HCT116 (cell line): ENCODE measurements at regions not wholly inside any gene's neighbourhood (a gene's known extent, or its start where the extent isn't known, plus 50 kb on each side); places are given as distances from the start of the nearest gene placed in this dataset.

Source experiments
- ATAC-seq: fragments of 200-7000 bp; cut with Tn5 transposase; 2 replicates; pipeline ENCODE4 v1.9.1; 2020; ENCODE audit warnings: mild to moderate bottlenecking, moderate library complexity
- BruUV-seq: library from RNA; stranded (reverse); fragments of 400-500 nt; replicated peaks from 2 replicates; lab custom pipeline; 2021; lab: Mats Ljungman, UMichigan
- CTCF ChIA-PET: fragments of 300-600 bp; sonication (Branson Sonifier 250); formaldehyde crosslinking; loops from one replicate; lab custom pipeline; 2021; ENCODE audit warnings: antibody characterized with exemption; lab: Charles Lee
- POLR2A ChIA-PET: fragments of 300-600, 350-600 bp; sonication (Branson Sonifier 250); formaldehyde crosslinking; loops from one replicate; lab custom pipeline; 2021; ENCODE audit warnings: antibody characterized with exemption; lab: Charles Lee
- RAD21 ChIA-PET, 2 experiments: fragments of 300-600 bp; sonication (Branson Sonifier 250); formaldehyde crosslinking; loops; one replicate each; lab custom pipeline; 2023; ENCODE audit warnings: low total read pairs in 2 of 2; ENCODE audit not compliant: uncharacterized antibody in 2 of 2, unreplicated experiment in 2 of 2, low non-redundant PET in 1 of 2; lab: Charles Lee
- DNase-seq: peaks from one replicate; pipeline ENCODE4 v3.0.0-alpha.2; 2010; ENCODE audit warnings: low read depth, low spot score
- H2AFZ ChIP-seq: fragments of 200-600 bp; shearing (Covaris generic), sonication (generic); 2 replicates; pipeline ENCODE4 v1.6.1; 2017; ENCODE audit warnings: low read depth, mixed run types, mixed read lengths, antibody characterized with exemption, low read length; ENCODE audit not compliant: poor library complexity, severe bottlenecking
- H3K27ac ChIP-seq: 2 replicates; pipeline ENCODE4 v1.5.1; 2012; ENCODE audit warnings: low read depth, low read length
- H3K27me3 ChIP-seq: fragments of 200-600 bp; sonication (generic); 2 replicates; pipeline ENCODE4 v1.6.1; 2016; ENCODE audit warnings: mixed run types, low read length, mixed read lengths; ENCODE audit not compliant: insufficient read depth
- H3K36me3 ChIP-seq, 2 experiments: fragments of 200-500 bp in 1 of 2; fragments of 200-600 bp in 1 of 2; sonication (Bioruptor generic) in 1 of 2; sonication (generic) in 1 of 2; 2 replicates each; pipeline versions ENCODE4 v1.5.1 to v1.6.1; 2014 to 2016; ENCODE audit warnings: low read length in 2 of 2, inconsistent platforms in 1 of 2, mixed read lengths in 1 of 2, mixed run types in 1 of 2; ENCODE audit not compliant: insufficient read depth in 2 of 2, control insufficient read depth in 1 of 2
- H3K4me1 ChIP-seq, 2 experiments: fragments of 200-600 bp in 1 of 2; sonication (generic) in 1 of 2; 2 replicates each; pipeline versions ENCODE4 v1.5.1 to v1.6.1; 2012 to 2017; ENCODE audit warnings: low read length in 2 of 2, inconsistent platforms in 1 of 2, mild to moderate bottlenecking in 1 of 2, mixed read lengths in 1 of 2, mixed run types in 1 of 2, moderate library complexity in 1 of 2; ENCODE audit not compliant: insufficient read depth in 2 of 2, control insufficient read depth in 1 of 2
- H3K4me2 ChIP-seq: fragments of 200-600 bp; sonication (generic); 2 replicates; pipeline ENCODE4 v1.6.1; 2017; ENCODE audit warnings: mixed run types, low read length, mixed read lengths
- H3K4me3 ChIP-seq, 2 experiments: fragments of 200-600 bp in 1 of 2; sonication (generic) in 1 of 2; replicated peaks in 1 of 2; 2 replicates each; pipeline ENCODE4 v1.5.1; 2011 to 2016; ENCODE audit warnings: low read length in 2 of 2, control low read depth in 1 of 2, low read depth in 1 of 2, mild to moderate bottlenecking in 1 of 2, mixed read lengths in 1 of 2, mixed run types in 1 of 2
- H3K79me2 ChIP-seq: fragments of 200-600 bp; sonication (generic); 2 replicates; pipeline ENCODE4 v1.6.1; 2017; ENCODE audit warnings: mild to moderate bottlenecking, mixed run types, low read length, moderate library complexity, mixed read lengths; ENCODE audit not compliant: insufficient read depth
- H3K9ac ChIP-seq: fragments of 200-600 bp; sonication (generic); 2 replicates; pipeline ENCODE4 v1.6.1; 2016; ENCODE audit warnings: low read length, mixed read lengths
- H3K9me2 ChIP-seq: fragments of 200-600 bp; sonication (generic), shearing (Covaris generic); 2 replicates; pipeline ENCODE4 v1.6.1; 2017; ENCODE audit warnings: mixed run types, mild to moderate bottlenecking, moderate library complexity; ENCODE audit not compliant: insufficient read depth
- H3K9me3 ChIP-seq, 2 experiments: fragments of 200-500 bp in 1 of 2; fragments of 200-600 bp in 1 of 2; sonication (Bioruptor generic) in 1 of 2; sonication (generic) in 1 of 2; 2 replicates each; pipeline ENCODE4 v1.6.1; 2014 to 2017; ENCODE audit warnings: low read length in 2 of 2, mixed read lengths in 2 of 2, inconsistent platforms in 1 of 2, low read depth in 1 of 2, mild to moderate bottlenecking in 1 of 2, mixed run types in 1 of 2, moderate library complexity in 1 of 2; ENCODE audit not compliant: control insufficient read depth in 1 of 2, insufficient read depth in 1 of 2
- H4K20me1 ChIP-seq: fragments of 200-600 bp; sonication (generic), shearing (Covaris generic); 2 replicates; pipeline ENCODE4 v1.6.1; 2017; ENCODE audit warnings: mixed run types, mild to moderate bottlenecking, moderate library complexity; ENCODE audit not compliant: insufficient read depth
- ELF1 ChIP-seq: IDR thresholded peaks from 2 replicates; pipeline ENCODE4 v1.6.1; 2012; ENCODE audit warnings: low read depth, borderline replicate concordance
- FOSL1 ChIP-seq: IDR thresholded peaks from 2 replicates; pipeline ENCODE4 v1.6.1; 2012; ENCODE audit warnings: low read depth
- JUND ChIP-seq: IDR thresholded peaks from 2 replicates; pipeline ENCODE4 v1.6.1; 2012
- POLR2A ChIP-seq: IDR thresholded peaks from 2 replicates; pipeline ENCODE4 v1.7.0; 2011; ENCODE audit warnings: borderline replicate concordance; ENCODE audit not compliant: insufficient read depth, insufficient read length; ENCODE audit errors: extremely low read depth
- POLR2AphosphoS5 ChIP-seq: IDR thresholded peaks from 2 replicates; pipeline ENCODE4 v1.6.1; 2011; ENCODE audit warnings: mild to moderate bottlenecking, low read depth, low read length, moderate library complexity
- RAD21 ChIP-seq: IDR thresholded peaks from 2 replicates; pipeline ENCODE4 v1.6.1; 2012; ENCODE audit warnings: low read depth, mild to moderate bottlenecking
- SIN3A ChIP-seq: IDR thresholded peaks from 2 replicates; pipeline ENCODE4 v1.6.1; 2012; ENCODE audit warnings: low read depth
- SP1 ChIP-seq: IDR thresholded peaks from 2 replicates; pipeline ENCODE4 v1.6.1; 2012; ENCODE audit warnings: low read depth
- TCF7L2 ChIP-seq: IDR thresholded peaks from 2 replicates; pipeline ENCODE4 v1.7.0; 2011; ENCODE audit warnings: borderline replicate concordance, inconsistent platforms; ENCODE audit not compliant: insufficient read depth, insufficient read length; ENCODE audit errors: extremely low read depth
- YY1 ChIP-seq: IDR thresholded peaks from 2 replicates; pipeline ENCODE4 v1.6.1; 2011; ENCODE audit warnings: low read length, low read depth, moderate library complexity, mild to moderate bottlenecking; ENCODE audit not compliant: insufficient replicate concordance; ENCODE audit errors: extremely low read depth
- ZFX ChIP-seq: fragments of 450-650 bp; IDR thresholded peaks from 2 replicates; pipeline ENCODE4 v1.6.1; 2017
- intact Hi-C: fragments of 100-400 bp; cut with micrococcal nuclease; formaldehyde crosslinking; loops from 2 replicates; pipeline ENCODE4 v1.10.0; 2022
- TF ChIP-seq, protein P1 (sequence below), 3 experiments: fragments of 200-600 bp in 1 of 3; sonication (generic) in 1 of 3; IDR thresholded peaks in 2 of 3; conservative IDR thresholded peaks in 1 of 3; 2 replicates each; pipeline ENCODE4 v1.5.1; 2012 to 2017; ENCODE audit warnings: low read depth in 2 of 3, low read length in 2 of 3, antibody characterized with exemption in 1 of 3, borderline replicate concordance in 1 of 3, control low read depth in 1 of 3, mild to moderate bottlenecking in 1 of 3, mixed read lengths in 1 of 3, mixed run types in 1 of 3, moderate library complexity in 1 of 3; ENCODE audit not compliant: insufficient read depth in 1 of 3
- TF ChIP-seq, protein P2 (sequence below): IDR thresholded peaks from 2 replicates; pipeline ENCODE4 v1.6.1; 2012
- TF ChIP-seq, protein P3 (sequence below): IDR thresholded peaks from 2 replicates; pipeline ENCODE4 v1.6.1; 2012
- TF ChIP-seq, protein P4 (sequence below): IDR thresholded peaks from 2 replicates; pipeline ENCODE4 v1.6.1; 2012; ENCODE audit warnings: low read depth

DNA sequence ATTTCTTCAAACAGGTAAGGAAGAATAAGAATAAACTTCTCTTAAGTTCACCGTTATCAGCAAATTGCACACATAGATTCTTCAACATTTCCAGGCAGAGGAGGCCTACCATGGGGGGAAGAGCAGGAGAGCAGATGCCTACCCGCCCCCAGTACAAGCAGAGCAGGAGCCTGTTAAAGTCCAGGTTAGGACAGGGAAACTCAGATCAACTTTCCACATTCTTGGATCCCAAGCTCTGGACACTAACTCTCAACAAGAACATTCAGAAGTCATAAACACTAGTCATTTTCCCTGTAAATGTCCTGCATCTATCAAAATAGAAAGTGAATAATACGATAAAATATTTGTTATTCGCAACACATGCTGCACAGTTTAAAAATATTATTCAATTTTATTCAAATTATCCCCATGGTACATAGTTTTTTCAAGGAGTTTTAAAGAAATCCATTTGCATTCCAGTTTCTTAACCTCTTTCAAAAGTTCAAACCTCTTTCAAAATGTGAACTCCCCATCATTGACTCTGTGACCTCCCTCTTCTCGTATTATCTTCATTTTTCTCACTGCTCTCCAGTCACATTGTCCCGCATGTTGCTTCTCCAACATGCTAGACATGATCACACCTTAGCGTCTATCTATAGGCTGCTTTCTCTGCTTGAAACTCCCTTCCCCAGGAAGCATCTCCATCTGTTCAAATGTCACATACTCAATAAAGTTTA lies 185.2 kb upstream of the NEIL3 start (continued):
- TF ChIP-seq, protein P1, sequence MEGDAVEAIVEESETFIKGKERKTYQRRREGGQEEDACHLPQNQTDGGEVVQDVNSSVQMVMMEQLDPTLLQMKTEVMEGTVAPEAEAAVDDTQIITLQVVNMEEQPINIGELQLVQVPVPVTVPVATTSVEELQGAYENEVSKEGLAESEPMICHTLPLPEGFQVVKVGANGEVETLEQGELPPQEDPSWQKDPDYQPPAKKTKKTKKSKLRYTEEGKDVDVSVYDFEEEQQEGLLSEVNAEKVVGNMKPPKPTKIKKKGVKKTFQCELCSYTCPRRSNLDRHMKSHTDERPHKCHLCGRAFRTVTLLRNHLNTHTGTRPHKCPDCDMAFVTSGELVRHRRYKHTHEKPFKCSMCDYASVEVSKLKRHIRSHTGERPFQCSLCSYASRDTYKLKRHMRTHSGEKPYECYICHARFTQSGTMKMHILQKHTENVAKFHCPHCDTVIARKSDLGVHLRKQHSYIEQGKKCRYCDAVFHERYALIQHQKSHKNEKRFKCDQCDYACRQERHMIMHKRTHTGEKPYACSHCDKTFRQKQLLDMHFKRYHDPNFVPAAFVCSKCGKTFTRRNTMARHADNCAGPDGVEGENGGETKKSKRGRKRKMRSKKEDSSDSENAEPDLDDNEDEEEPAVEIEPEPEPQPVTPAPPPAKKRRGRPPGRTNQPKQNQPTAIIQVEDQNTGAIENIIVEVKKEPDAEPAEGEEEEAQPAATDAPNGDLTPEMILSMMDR (IDR thresholded peaks at IDR 0.05 in 2 of 3, conservative IDR thresholded peaks at IDR 0.05 in 1 of 3; ENCODE audit: borderline replicate concordance in 1 of 3, insufficient read depth in 1 of 3, low read depth in 2 of 3, low read length in 2 of 3) = no peak
- TF ChIP-seq POLR2AphosphoS5 = no peak
- no peak for TF ChIP-seq SP1
- no peak for TF ChIP-seq ZFX
- TF ChIP-seq, protein P2, sequence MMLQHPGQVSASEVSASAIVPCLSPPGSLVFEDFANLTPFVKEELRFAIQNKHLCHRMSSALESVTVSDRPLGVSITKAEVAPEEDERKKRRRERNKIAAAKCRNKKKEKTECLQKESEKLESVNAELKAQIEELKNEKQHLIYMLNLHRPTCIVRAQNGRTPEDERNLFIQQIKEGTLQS = no peak
- TF ChIP-seq, protein P3, sequence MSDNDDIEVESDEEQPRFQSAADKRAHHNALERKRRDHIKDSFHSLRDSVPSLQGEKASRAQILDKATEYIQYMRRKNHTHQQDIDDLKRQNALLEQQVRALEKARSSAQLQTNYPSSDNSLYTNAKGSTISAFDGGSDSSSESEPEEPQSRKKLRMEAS = no peak
- TF ChIP-seq FOSL1 = no peak
- TF ChIP-seq TCF7L2 = no peak
- no peak for TF ChIP-seq RAD21
- TF ChIP-seq YY1 = no peak
- no peak for TF ChIP-seq POLR2A
- no peak for TF ChIP-seq SIN3A
- TF ChIP-seq ELF1 = no peak
- TF ChIP-seq, all 23 proteins: peak for 0

DNA sequence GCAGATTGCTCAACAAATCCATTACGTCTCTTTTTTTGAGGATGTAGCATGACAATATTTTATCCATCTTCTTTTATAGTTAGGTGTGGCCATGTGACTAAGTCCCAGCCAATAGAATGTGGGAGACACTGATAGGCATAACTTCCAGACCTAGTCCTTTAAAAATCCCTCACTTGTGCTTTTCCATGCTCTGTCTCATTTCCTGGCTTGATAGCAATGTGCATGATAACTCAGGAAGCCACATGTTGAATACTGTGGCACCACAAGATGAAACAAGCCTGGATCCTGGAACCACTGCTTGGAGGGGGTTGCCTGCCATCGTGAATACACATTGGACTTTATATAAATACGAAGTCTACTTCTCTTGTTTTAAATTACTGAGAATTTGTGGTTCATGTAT lies 184.0 kb upstream of the NEIL3 start:
- no TSS peak for BruUV-seq
- no peak overlapping the region for H3K27ac ChIP-seq
- H2AFZ ChIP-seq = no peak overlapping the region
- H3K27me3 ChIP-seq = no peaks in the 10 kb centered on the region
- H3K4me1 ChIP-seq = peaks cover 0 to 3% of the 10 kb centered on the region in 2 experiments; a peak in 1 of 4 replicates
- H3K9me3 ChIP-seq = no peaks in the 10 kb centered on the region; a peak in 1 of 4 replicates
- intact Hi-C loops = no loop called here
- DNase-seq (no peak), ATAC-seq (no peak)
- ChIA-PET POLR2A (no interaction called here), CTCF (no interaction called here), RAD21 (no interaction called here)
- H3K9ac ChIP-seq = no peak overlapping the region
- H3K4me3 ChIP-seq = no peak overlapping the region
- no peaks in the 10 kb centered on the region for H3K9me2 ChIP-seq
- H3K4me2 ChIP-seq = no peak overlapping the region
- no peaks in the 10 kb centered on the region for H4K20me1 ChIP-seq
- no peaks in the 10 kb centered on the region for H3K36me3 ChIP-seq
- no peaks in the 10 kb centered on the region for H3K79me2 ChIP-seq
- TF ChIP-seq, protein P3 = no peak
- TF ChIP-seq, protein P1 (IDR thresholded peaks at IDR 0.05 in 2 of 3, conservative IDR thresholded peaks at IDR 0.05 in 1 of 3; ENCODE audit: borderline replicate concordance in 1 of 3, insufficient read depth in 1 of 3, low read depth in 2 of 3, low read length in 2 of 3) = no peak
- TF ChIP-seq SIN3A (no peak), SP1 (no peak), YY1 (no peak), FOSL1 (no peak), JUND (no peak)
- TF ChIP-seq, protein P2 = no peak
- TF ChIP-seq, protein P4, sequence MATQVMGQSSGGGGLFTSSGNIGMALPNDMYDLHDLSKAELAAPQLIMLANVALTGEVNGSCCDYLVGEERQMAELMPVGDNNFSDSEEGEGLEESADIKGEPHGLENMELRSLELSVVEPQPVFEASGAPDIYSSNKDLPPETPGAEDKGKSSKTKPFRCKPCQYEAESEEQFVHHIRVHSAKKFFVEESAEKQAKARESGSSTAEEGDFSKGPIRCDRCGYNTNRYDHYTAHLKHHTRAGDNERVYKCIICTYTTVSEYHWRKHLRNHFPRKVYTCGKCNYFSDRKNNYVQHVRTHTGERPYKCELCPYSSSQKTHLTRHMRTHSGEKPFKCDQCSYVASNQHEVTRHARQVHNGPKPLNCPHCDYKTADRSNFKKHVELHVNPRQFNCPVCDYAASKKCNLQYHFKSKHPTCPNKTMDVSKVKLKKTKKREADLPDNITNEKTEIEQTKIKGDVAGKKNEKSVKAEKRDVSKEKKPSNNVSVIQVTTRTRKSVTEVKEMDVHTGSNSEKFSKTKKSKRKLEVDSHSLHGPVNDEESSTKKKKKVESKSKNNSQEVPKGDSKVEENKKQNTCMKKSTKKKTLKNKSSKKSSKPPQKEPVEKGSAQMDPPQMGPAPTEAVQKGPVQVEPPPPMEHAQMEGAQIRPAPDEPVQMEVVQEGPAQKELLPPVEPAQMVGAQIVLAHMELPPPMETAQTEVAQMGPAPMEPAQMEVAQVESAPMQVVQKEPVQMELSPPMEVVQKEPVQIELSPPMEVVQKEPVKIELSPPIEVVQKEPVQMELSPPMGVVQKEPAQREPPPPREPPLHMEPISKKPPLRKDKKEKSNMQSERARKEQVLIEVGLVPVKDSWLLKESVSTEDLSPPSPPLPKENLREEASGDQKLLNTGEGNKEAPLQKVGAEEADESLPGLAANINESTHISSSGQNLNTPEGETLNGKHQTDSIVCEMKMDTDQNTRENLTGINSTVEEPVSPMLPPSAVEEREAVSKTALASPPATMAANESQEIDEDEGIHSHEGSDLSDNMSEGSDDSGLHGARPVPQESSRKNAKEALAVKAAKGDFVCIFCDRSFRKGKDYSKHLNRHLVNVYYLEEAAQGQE = no peak
